ENCODE measurements at regions not wholly inside any gene's neighbourhood (a gene's known extent, or its start where the extent isn't known, plus 50 kb on each side); places are given as distances from the start of the nearest gene placed in this dataset.

GRCh38 chr13:57843521-57843920, 212.0 kb downstream of the PCDH17 start:
- TF ChIP-seq YY1 (IDR thresholded peaks at IDR 0.05; ENCODE audit: insufficient read depth, insufficient read length) (no peak), SUZ12 (IDR thresholded peaks at IDR 0.05; ENCODE audit: extremely low read depth, insufficient read depth, insufficient read length) (no peak), ZNF274 (IDR thresholded peaks at IDR 0.05; ENCODE audit: low read depth, low read length) (no peak)

Measured in NT2/D1 (cell line).